ENCODE measurements at regions not wholly inside any gene's neighbourhood (a gene's known extent, or its start where the extent isn't known, plus 50 kb on each side); places are given as distances from the start of the nearest gene placed in this dataset.

GRCh38 chr4:184885602-184886001, 59.8 kb upstream of the ACSL1 start:
- ATAC-seq, result no peak
- Histone ChIP-seq H3K4me3 (no peak overlapping the region), H3K27me3 (no peaks in the 10 kb centered on the region), H3K4me1 (peaks cover 0 to 68% (median 33%) of the 10 kb centered on the region in 4 donors), H3K9me3 (no peaks in the 10 kb centered on the region), H3K27ac (peak overlapping the region; percentile 1 to 86 (median 29)), H3K36me3 (no peaks in the 10 kb centered on the region)
- 59% methylated on average over 3 of the region's 4 CpGs for WGBS (ENCODE audit: insufficient coverage, low coverage, low lambda C conversion rate, missing lambda C conversion rate)
- no peak for TF ChIP-seq POLR2A (IDR thresholded peaks at IDR 0.05)
- TF ChIP-seq, protein P1, sequence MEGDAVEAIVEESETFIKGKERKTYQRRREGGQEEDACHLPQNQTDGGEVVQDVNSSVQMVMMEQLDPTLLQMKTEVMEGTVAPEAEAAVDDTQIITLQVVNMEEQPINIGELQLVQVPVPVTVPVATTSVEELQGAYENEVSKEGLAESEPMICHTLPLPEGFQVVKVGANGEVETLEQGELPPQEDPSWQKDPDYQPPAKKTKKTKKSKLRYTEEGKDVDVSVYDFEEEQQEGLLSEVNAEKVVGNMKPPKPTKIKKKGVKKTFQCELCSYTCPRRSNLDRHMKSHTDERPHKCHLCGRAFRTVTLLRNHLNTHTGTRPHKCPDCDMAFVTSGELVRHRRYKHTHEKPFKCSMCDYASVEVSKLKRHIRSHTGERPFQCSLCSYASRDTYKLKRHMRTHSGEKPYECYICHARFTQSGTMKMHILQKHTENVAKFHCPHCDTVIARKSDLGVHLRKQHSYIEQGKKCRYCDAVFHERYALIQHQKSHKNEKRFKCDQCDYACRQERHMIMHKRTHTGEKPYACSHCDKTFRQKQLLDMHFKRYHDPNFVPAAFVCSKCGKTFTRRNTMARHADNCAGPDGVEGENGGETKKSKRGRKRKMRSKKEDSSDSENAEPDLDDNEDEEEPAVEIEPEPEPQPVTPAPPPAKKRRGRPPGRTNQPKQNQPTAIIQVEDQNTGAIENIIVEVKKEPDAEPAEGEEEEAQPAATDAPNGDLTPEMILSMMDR (IDR thresholded peaks at IDR 0.05), result no peak
- intact Hi-C loops (cut with DNase I), result loop anchor here in 1 of 2 donors (10.0 kb wide), 1 partner anchor 71 kb away; no protein-coding TSS in a partner anchor
- no peak for DNase-seq

GRCh38 chr4:184887333-184887732, 61.6 kb upstream of the ACSL1 start:
- WGBS (ENCODE audit: insufficient coverage, low coverage, low lambda C conversion rate, missing lambda C conversion rate), result 33% methylated on average over 3 of the region's 3 CpGs
- H3K27ac ChIP-seq, result peak overlapping the region; percentile 25 to 86 (median 65)

DNA sequence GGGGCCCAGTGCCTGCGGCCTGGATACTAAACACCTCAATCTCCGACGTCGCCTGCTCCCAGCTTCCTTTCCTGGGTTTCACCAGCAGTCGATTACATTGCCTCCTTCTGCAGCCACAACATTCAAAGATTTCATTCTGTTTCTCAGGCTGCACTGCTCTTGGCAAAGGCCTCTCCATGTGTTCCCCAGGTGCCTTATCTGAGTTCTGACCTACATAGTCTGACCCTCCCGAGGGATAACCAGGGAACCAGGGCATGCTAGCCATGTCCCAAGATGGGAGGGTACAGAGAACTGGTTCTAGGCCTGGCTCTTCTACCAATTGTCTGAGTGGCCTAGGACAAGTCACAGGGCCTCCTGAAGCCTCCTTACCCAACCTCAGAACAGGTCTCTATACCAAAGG, 62.2 kb upstream of the ACSL1 start:
- Histone ChIP-seq H3K27me3 (no peaks in the 10 kb centered on the region), H3K4me3 (no peak overlapping the region), H3K27ac (peak overlapping the region; percentile 25 to 86 (median 65)), H3K36me3 (no peaks in the 10 kb centered on the region), H3K9me3 (no peaks in the 10 kb centered on the region), H3K4me1 (peaks cover 0 to 78% (median 36%) of the 10 kb centered on the region in 4 donors)
- DNase-seq (peak in 1 of 3 donors; percentile 68), ATAC-seq (peak in 3 of 4 donors; percentile 33 to 57 (median 38))
- 63% methylated on average over 2 of the region's 6 CpGs for WGBS (ENCODE audit: insufficient coverage, low coverage, low lambda C conversion rate, missing lambda C conversion rate)
- intact Hi-C loops (cut with DNase I), result loop anchor here in 1 of 2 donors (10.0 kb wide), 1 partner anchor 73 kb away; no protein-coding TSS in a partner anchor
- TF ChIP-seq POLR2A (IDR thresholded peaks at IDR 0.05), result no peak

More at GRCh38 chr4:184887333-184887732, 61.6 kb upstream of the ACSL1 start:
- Histone ChIP-seq H3K36me3 (no peaks in the 10 kb centered on the region), H3K9me3 (no peaks in the 10 kb centered on the region), H3K27me3 (no peaks in the 10 kb centered on the region), H3K4me1 (peaks cover 0 to 78% (median 36%) of the 10 kb centered on the region in 4 donors), H3K4me3 (no peak overlapping the region)
- intact Hi-C loops (cut with DNase I), result loop anchor here in 1 of 2 donors (10.0 kb wide), 1 partner anchor 73 kb away; no protein-coding TSS in a partner anchor
- ATAC-seq (peak; percentile 52 to 78 (median 66)), DNase-seq (peak in 1 of 3 donors; percentile 80)
- TF ChIP-seq, protein P1 (IDR thresholded peaks at IDR 0.05), result no peak
- TF ChIP-seq POLR2A (IDR thresholded peaks at IDR 0.05), result no peak

- H3K4me3 ChIP-seq, result no peak overlapping the region
- H3K4me1 ChIP-seq, result peaks cover 0 to 85% (median 36%) of the 10 kb centered on the region in 4 donors
- intact Hi-C loops (cut with DNase I), result loop anchor here in 1 of 2 donors (10.0 kb wide), 1 partner anchor 75 kb away; no protein-coding TSS in a partner anchor
- no peak overlapping the region for H3K27ac ChIP-seq
- DNase-seq (no peak), ATAC-seq (no peak)
- no peaks in the 10 kb centered on the region for H3K36me3 ChIP-seq
- H3K27me3 ChIP-seq, result no peaks in the 10 kb centered on the region
- no peak for TF ChIP-seq POLR2A (IDR thresholded peaks at IDR 0.05)
- TF ChIP-seq, protein P1 (IDR thresholded peaks at IDR 0.05), result no peak
- no peaks in the 10 kb centered on the region for H3K9me3 ChIP-seq
- 50% methylated on average over 9 of the region's 13 CpGs for WGBS (ENCODE audit: insufficient coverage, low coverage, low lambda C conversion rate, missing lambda C conversion rate)
These were observed 64.0 kb upstream of the ACSL1 start for GRCh38 chr4:184889666-184890335.

- Histone ChIP-seq H3K36me3 (no peaks in the 10 kb centered on the region), H3K27ac (peak overlapping the region in 1 of 3 donors; percentile 92), H3K4me3 (no peak overlapping the region), H3K27me3 (no peaks in the 10 kb centered on the region), H3K9me3 (no peaks in the 10 kb centered on the region), H3K4me1 (peaks cover 0 to 85% (median 36%) of the 10 kb centered on the region in 4 donors)
- TF ChIP-seq POLR2A (IDR thresholded peaks at IDR 0.05), result no peak
- TF ChIP-seq, protein P1 (IDR thresholded peaks at IDR 0.05), result no peak
- intact Hi-C loops (cut with DNase I), result no loop called here
- ATAC-seq (no peak), DNase-seq (no peak)
- WGBS (ENCODE audit: insufficient coverage, low coverage, low lambda C conversion rate, missing lambda C conversion rate), result 33% methylated on average over 5 of the region's 5 CpGs
These were observed 64.7 kb upstream of the ACSL1 start for GRCh38 chr4:184890499-184890898.
